GM21390 (cell line): ENCODE measurements at regions not wholly inside any gene's neighbourhood (a gene's known extent, or its start where the extent isn't known, plus 50 kb on each side); places are given as distances from the start of the nearest gene placed in this dataset.

ENCODE experiments used
- ATAC-seq: cut with Tn5 transposase; IDR thresholded peaks from one replicate; pipeline ENCODE4 v1.9.1; 2021; ENCODE audit not compliant: unreplicated experiment

GRCh38 chr5:2658881-2659470, 92.5 kb downstream of the IRX2 start:
- ATAC-seq, result no peak

- ATAC-seq, result no peak
These were observed 93.0 kb downstream of the IRX2 start for GRCh38 chr5:2658447-2658846.

DNA sequence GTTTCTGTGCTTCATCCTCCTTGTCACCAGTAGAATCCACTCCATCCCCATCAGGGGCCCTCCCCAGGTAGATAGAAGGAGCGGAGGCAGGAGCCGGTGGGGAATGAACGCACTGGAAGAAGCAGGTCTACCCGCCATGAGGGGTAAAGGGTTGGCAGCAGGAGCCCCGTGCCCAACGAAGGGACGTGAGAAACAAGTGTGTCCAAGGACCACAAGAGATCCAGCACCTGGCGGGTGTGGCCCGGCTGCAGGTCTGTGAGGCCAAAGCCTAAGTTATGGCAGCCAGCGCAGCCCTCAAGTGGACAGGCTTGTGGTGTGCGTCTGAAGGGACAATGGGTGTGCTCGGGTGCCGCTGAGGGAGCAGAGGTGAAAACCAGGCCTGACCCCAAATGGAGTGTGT, 94.3 kb downstream of the IRX2 start:
- ATAC-seq, result no peak

GRCh38 chr5:2656206-2656605, 95.3 kb downstream of the IRX2 start:
- no peak for ATAC-seq

DNA sequence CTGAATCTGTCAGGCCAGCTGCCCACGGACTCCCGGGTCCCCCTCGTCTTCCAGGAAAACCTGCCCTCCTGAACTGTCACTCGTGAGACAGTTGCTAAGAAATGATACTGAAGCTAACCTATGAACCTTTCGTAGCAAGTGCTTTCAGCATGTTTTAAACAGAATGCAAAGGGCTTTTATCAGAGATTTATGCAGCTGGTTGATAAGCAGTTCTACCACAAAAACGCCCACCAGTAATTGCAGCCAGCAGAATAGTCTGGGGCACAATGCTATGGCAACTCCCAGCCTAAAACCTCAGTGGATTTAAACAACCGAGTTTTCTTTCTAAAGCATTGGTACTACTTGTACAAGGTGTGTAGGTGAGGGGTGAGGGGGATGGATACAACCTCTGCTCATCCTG, 97.5 kb downstream of the IRX2 start:
- ATAC-seq, result no peak

- no peak for ATAC-seq
These were observed 100.4 kb downstream of the IRX2 start for GRCh38 chr5:2651116-2651515.

GRCh38 chr5:2642684-2643345, 108.7 kb downstream of the IRX2 start:
- no peak for ATAC-seq

GRCh38 chr5:2640717-2641116, 110.8 kb downstream of the IRX2 start:
- no peak for ATAC-seq

DNA sequence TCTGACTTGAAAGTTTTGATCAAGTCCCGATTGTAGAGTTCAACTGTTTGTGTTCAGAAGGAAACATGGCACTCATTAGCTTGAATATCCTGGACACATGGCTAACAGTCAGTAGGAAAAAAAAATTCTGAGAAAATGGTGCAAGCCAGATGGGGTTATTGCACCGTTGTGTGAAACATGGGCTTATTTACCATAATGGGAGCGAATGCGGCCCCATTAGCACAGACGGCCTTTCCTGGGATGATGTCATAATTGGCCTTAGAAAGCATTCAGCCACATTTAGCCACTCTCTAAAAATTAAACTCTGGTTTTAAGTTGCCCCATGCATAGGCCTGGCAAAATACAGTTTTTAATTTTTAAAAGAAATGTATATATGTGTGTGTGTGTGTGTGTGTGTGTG, 112.1 kb downstream of the IRX2 start:
- no peak for ATAC-seq

- ATAC-seq, result no peak
These were observed 116.9 kb downstream of the IRX2 start for GRCh38 chr5:2634399-2635176.

GRCh38 chr5:2633992-2634391, 117.5 kb downstream of the IRX2 start:
- no peak for ATAC-seq

DNA sequence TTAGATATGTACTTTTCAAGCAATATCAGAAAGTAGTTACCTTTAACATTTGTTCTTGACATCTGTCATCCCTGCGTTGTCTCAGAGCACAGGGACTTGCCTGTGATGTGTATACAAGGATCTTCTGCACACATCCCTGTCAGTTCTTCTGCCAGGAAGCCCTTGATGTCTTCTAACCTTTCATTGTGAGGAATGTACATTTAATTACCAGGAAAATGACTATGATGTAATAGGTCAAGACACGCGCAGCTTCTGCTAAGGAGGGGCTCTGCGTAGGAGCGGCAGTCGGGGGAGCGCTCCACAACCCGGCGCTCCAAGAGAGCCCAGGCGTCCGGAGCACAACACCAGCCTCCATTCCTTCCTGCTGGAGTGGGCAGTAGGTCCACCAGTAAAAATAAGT, 119.7 kb downstream of the IRX2 start:
- ATAC-seq, result no peak

- no peak for ATAC-seq
These were observed 122.4 kb downstream of the IRX2 start for GRCh38 chr5:2629045-2629444.

DNA sequence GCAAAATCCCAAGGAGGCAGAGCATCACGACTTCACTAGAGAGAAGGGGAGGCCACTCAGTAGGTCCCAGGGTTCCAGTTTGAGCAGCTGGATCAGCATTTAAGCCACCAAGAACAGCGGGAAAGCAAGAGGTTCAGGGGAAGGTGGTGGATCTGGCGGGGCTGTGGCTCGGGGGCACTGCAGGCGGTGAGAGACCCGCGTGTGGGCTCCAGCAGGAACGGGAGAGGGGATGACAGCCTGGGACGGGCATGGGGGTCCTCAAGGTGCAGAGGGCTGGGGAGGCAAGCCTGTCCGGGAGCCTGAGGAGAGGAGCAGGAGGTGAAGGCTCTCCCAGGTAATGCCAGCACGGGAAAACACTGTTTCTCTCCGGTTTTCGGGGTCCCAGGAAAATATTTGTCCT, 123.6 kb downstream of the IRX2 start:
- ATAC-seq, result no peak

- ATAC-seq, result no peak
These were observed 124.9 kb downstream of the IRX2 start for GRCh38 chr5:2626572-2626971.

DNA sequence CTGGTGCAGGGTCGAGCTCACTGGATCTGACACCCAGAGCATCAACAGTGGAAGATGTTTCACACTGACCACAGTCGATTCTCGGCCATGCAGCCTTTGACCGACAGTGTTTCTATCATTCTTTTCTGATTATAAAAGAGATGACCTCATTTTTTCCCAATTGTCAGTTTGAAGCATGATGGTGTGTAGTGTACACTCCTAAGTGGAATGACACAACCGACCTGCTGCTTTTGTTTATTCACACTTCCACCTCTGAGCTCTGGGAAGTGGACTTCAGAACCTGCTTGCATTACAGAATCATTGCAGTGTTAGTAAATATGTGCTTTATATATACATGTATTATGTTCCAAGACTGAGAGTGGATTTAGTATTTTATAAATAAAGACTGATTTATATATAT, 128.6 kb downstream of the IRX2 start:
- no peak for ATAC-seq

GRCh38 chr5:2621631-2622030, 129.8 kb downstream of the IRX2 start:
- no peak for ATAC-seq

DNA sequence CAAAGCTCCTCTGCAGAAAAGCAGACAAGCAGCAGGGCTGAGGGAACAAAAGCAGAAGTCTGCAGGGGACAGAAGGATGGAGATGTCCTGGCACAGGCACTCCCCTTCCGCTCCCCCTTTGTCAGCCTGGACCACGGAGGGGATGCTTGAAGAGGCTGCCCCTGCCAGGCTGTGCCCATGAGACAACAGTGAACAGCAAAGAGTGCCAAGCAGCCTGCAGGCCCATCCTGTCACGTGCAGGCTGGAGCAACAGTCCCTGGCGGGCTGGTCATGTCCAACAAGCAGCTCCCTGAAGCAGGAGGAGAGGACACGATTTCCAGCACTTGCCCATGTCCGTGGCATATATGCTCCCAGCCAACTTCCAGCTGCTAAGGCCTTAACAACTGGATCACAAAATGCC, 132.3 kb downstream of the IRX2 start:
- ATAC-seq, result no peak

GRCh38 chr5:2617461-2617860, 134.0 kb downstream of the IRX2 start:
- ATAC-seq, result no peak

- no peak for ATAC-seq
These were observed 135.6 kb downstream of the IRX2 start for GRCh38 chr5:2615917-2616316.

GRCh38 chr5:2614571-2614970, 136.9 kb downstream of the IRX2 start:
- ATAC-seq, result no peak

- ATAC-seq, result no peak
These were observed 139.8 kb downstream of the IRX2 start for GRCh38 chr5:2611659-2612058.
